GM12878 (cell line): ENCODE measurements at regions not wholly inside any gene's neighbourhood (a gene's known extent, or its start where the extent isn't known, plus 50 kb on each side); places are given as distances from the start of the nearest gene placed in this dataset.
"Not testable (repeated sequence)": the region's sequence is repeated elsewhere in the genome, so short reads cannot be mapped to it uniquely, and the experiment has no call there.

Experiments used
- ATAC-seq: fragments of 200-7000 bp; cut with Tn5 transposase; 3 replicates; pipeline ENCODE4 v1.9.1; 2020; ENCODE audit warnings: mild to moderate bottlenecking, moderate library complexity
- BruUV-seq: library from RNA; stranded (reverse); fragments of 400-500 nt; replicated peaks from 2 replicates; lab custom pipeline; 2021; lab: Mats Ljungman, UMichigan
- CTCF ChIA-PET: fragments of 300-600 bp; sonication (Branson Sonifier 250); formaldehyde crosslinking; extraction: SDS; loops from one replicate; lab custom pipeline; 2021; ENCODE audit warnings: inconsistent platforms; lab: Yijun Ruan, JAX
- POLR2A ChIA-PET: fragments of 350-600 bp; formaldehyde crosslinking; extraction: SDS; loops from one replicate; lab custom pipeline; 2021; ENCODE audit warnings: inconsistent platforms; lab: Charles Lee
- RAD21 ChIA-PET: fragments of 300-600 bp; sonication (Branson Sonifier 250); formaldehyde crosslinking; loops from one replicate; lab custom pipeline; 2023; ENCODE audit warnings: antibody characterized with exemption; ENCODE audit not compliant: unreplicated experiment; lab: Charles Lee
- SMC1A ChIA-PET: fragments of 300-600 bp; sonication (Branson Sonifier 250); formaldehyde crosslinking; loops from one replicate; lab custom pipeline; 2023; ENCODE audit not compliant: unreplicated experiment, uncharacterized antibody; lab: Charles Lee
- DNase-seq: peaks from one replicate; pipeline ENCODE4 v3.0.0-alpha.2; 2011; ENCODE audit warnings: low read depth, low spot score
- FAIRE-seq: peaks from 3 replicates; lab custom pipeline; 2011; peaks lifted over from hg19 to GRCh38; lab: Jason Lieb, UNC
- H2AFZ ChIP-seq: 2 replicates; pipeline ENCODE4 v1.6.0; 2011; ENCODE audit warnings: low read depth, low read length, control low read depth; ENCODE audit not compliant: control insufficient read depth
- H3K27ac ChIP-seq: 2 replicates; pipeline ENCODE4 v1.5.1; 2011; ENCODE audit warnings: control low read depth; ENCODE audit not compliant: control insufficient read depth, insufficient read depth
- H3K27me3 ChIP-seq, 2 experiments: replicated peaks in 1 of 2; 2 replicates each; pipeline versions ENCODE4 v1.6.0 to v1.6.1; 2011; ENCODE audit warnings: low read length in 1 of 2; ENCODE audit not compliant: control insufficient read depth in 2 of 2, insufficient read depth in 2 of 2
- H3K36me3 ChIP-seq, 2 experiments: 2 replicates each; pipeline ENCODE4 v1.5.1; 2011; ENCODE audit warnings: low read length in 1 of 2; ENCODE audit not compliant: control insufficient read depth in 2 of 2, insufficient read depth in 2 of 2
- H3K4me1 ChIP-seq: 2 replicates; pipeline ENCODE4 v1.6.1; 2011; ENCODE audit warnings: mild to moderate bottlenecking, low read length, moderate library complexity, mixed read lengths; ENCODE audit not compliant: control insufficient read depth, insufficient read depth
- H3K4me2 ChIP-seq: 2 replicates; pipeline ENCODE4 v1.6.0; 2011; ENCODE audit warnings: control low read depth; ENCODE audit not compliant: control insufficient read depth, insufficient read depth
- H3K4me3 ChIP-seq: fragments of 200-600 bp; sonication (generic); 2 replicates; pipeline ENCODE4 v1.5.1; 2016
- H3K79me2 ChIP-seq: 2 replicates; pipeline ENCODE4 v1.6.0; 2011; ENCODE audit warnings: low read length; ENCODE audit not compliant: control insufficient read depth, insufficient read depth
- H3K9ac ChIP-seq: 2 replicates; pipeline ENCODE4 v1.8.0; 2011; ENCODE audit warnings: low read length, control low read depth, mixed read lengths; ENCODE audit not compliant: control insufficient read depth, insufficient read depth
- H3K9me3 ChIP-seq: replicated peaks from 3 replicates; pipeline ENCODE4 v1.5.1; 2011; ENCODE audit warnings: mild to moderate bottlenecking, low read length; ENCODE audit not compliant: control insufficient read depth, insufficient read depth
- H4K20me1 ChIP-seq: 2 replicates; pipeline ENCODE4 v1.6.0; 2011; ENCODE audit not compliant: control insufficient read depth, insufficient read depth
- ATF3 ChIP-seq: IDR thresholded peaks from 2 replicates; pipeline ENCODE4 v1.6.1; 2011; ENCODE audit warnings: low read depth, mild to moderate bottlenecking, low read length, moderate library complexity, borderline replicate concordance; ENCODE audit errors: extremely low read depth
- CTCF ChIP-seq, 3 experiments: IDR thresholded peaks in 2 of 3; conservative IDR thresholded peaks in 1 of 3; 2 replicates each; pipeline ENCODE4 v1.5.1; 2011; ENCODE audit warnings: low read depth in 3 of 3, low read length in 3 of 3, mild to moderate bottlenecking in 3 of 3, control low read depth in 2 of 3, moderate library complexity in 2 of 3, inconsistent platforms in 1 of 3, mixed read lengths in 1 of 3; ENCODE audit not compliant: control insufficient read depth in 2 of 3, insufficient read depth in 1 of 3; ENCODE audit errors: extremely low read depth in 1 of 3
- E2F8 ChIP-seq: fragments of 450-650 bp; IDR thresholded peaks from 2 replicates; pipeline ENCODE4 v1.6.1; 2018; ENCODE audit warnings: mild to moderate bottlenecking, low read depth, moderate library complexity; ENCODE audit not compliant: partially characterized antibody
- RAD21 ChIP-seq: IDR thresholded peaks from 2 replicates; pipeline ENCODE4 v1.6.1; 2011; ENCODE audit warnings: mild to moderate bottlenecking, low read depth, low read length, moderate library complexity; ENCODE audit not compliant: insufficient read depth
- SIN3A ChIP-seq: IDR thresholded peaks from 2 replicates; pipeline ENCODE4 v1.6.1; 2012; ENCODE audit warnings: low read depth, low read length, improper control_type of control experiment
- SMC3 ChIP-seq: IDR thresholded peaks from 2 replicates; pipeline ENCODE4 v1.6.1; 2011; ENCODE audit warnings: low read length, improper control_type of control experiment, borderline replicate concordance
- SP1 ChIP-seq: IDR thresholded peaks from one replicate; pipeline ENCODE4 v1.6.1; 2011; ENCODE audit warnings: low read depth, low read length
- WGBS: methylation state at CpG from one replicate; pipeline ENCODE4 v1.1.6; 2016; ENCODE audit warnings: low lambda C conversion rate; ENCODE audit not compliant: insufficient replicate concordance, insufficient coverage; ENCODE audit errors: missing lambda C conversion rate; 5-methylcytosine and 5-hydroxymethylcytosine counted together
- in situ Hi-C: fragments of 300-500 bp; cut with MboI; formaldehyde crosslinking; loops from 9 replicates; pipeline ENCODE4 v1.14.3; 2018; ENCODE audit warnings: mixed read lengths
- intact Hi-C: fragments of 100-400 bp; cut with micrococcal nuclease; formaldehyde crosslinking; loops from one replicate; pipeline ENCODE4 v1.14.2; 2022; ENCODE audit not compliant: unreplicated experiment

GRCh38 chr2:109715313-109715805, 78.7 kb upstream of the RGPD5 start:
- RAD21 ChIA-PET: interaction anchor here (0.8 to 1.2 kb wide), 2 partner anchors 169 to 198 kb away, joined by 4 to 6 read pairs; no protein-coding TSS in a partner anchor
- DNase-seq (no peak), FAIRE-seq (no peak), ATAC-seq (peak; percentile 46; the same call in 2 of the 3 replicates)
- no peaks in the 10 kb centered on the region for H3K9me3 ChIP-seq
- H3K9ac ChIP-seq: no peak overlapping the region
- no peak overlapping the region for H3K27ac ChIP-seq
- in situ Hi-C loops: no loop called here
- H3K4me2 ChIP-seq: no peak overlapping the region
- H3K79me2 ChIP-seq: no peaks in the 10 kb centered on the region
- POLR2A ChIA-PET: no interaction called here
- intact Hi-C loops: loop anchor here (10.0 kb wide), 1 partner anchor 171 kb away; no protein-coding TSS in a partner anchor
- H2AFZ ChIP-seq: no peak overlapping the region
- SMC1A ChIA-PET: interaction anchor here (1.1 to 1.7 kb wide), 2 partner anchors 103 to 169 kb away, joined by 3 to 11 read pairs; no protein-coding TSS in a partner anchor
- no peak overlapping the region for H3K4me3 ChIP-seq
- CTCF ChIA-PET: interaction anchor here (0.8 to 3.2 kb wide), 5 partner anchors 52 to 200 kb away, joined by 3 to 30 read pairs (median 4); partner anchors contain the start of genes SEPTIN10 and SOWAHC
- 0% methylated on average over 1 of the region's 1 CpG for WGBS
- TF ChIP-seq ATF3: no peak
- TF ChIP-seq E2F8: no peak
- no peak for TF ChIP-seq SIN3A
- TF ChIP-seq CTCF (IDR thresholded peaks at IDR 0.05 in 2 of 3, conservative IDR thresholded peaks at IDR 0.05 in 1 of 3; ENCODE audit: control insufficient read depth in 2 of 3, extremely low read depth in 1 of 3, insufficient read depth in 1 of 3, low read depth in 3 of 3, low read length in 3 of 3): peak; percentile 18 to 48 (median 34); a peak in 2 of 6 replicates
- TF ChIP-seq RAD21: peak; percentile 46
- peak; percentile 50 for TF ChIP-seq SMC3
- TF ChIP-seq SP1: no peak
- H3K27me3 ChIP-seq: no peaks in the 10 kb centered on the region
- H4K20me1 ChIP-seq: no peaks in the 10 kb centered on the region
- H3K4me1 ChIP-seq: peaks cover 7% of the 10 kb centered on the region; the same call in 1 of the 2 replicates
- BruUV-seq: no TSS peak
- no peaks in the 10 kb centered on the region for H3K36me3 ChIP-seq

GRCh38 chr2:109716596-109716995, 77.5 kb upstream of the RGPD5 start:
- H3K9me3 ChIP-seq, H3K79me2 ChIP-seq, H3K36me3 ChIP-seq, FAIRE-seq, BruUV-seq, H3K9ac ChIP-seq, H3K4me3 ChIP-seq, H3K4me2 ChIP-seq, in situ Hi-C loops, H3K27me3 ChIP-seq, ATAC-seq, H2AFZ ChIP-seq, DNase-seq, RAD21 ChIA-PET, H3K4me1 ChIP-seq, H4K20me1 ChIP-seq, H3K27ac ChIP-seq, CTCF ChIA-PET, POLR2A ChIA-PET: not testable (repeated sequence)
- intact Hi-C loops: loop anchor here (10.0 kb wide), 1 partner anchor 172 kb away; no protein-coding TSS in a partner anchor
- SMC1A ChIA-PET: interaction anchor here (1.1 kb wide), 2 partner anchors 104 to 172 kb away, joined by 3 read pairs; no protein-coding TSS in a partner anchor
- WGBS: 59% methylated on average over 4 of the region's 4 CpGs
